Kidney tubule cell (primary cell): ENCODE measurements at regions not wholly inside any gene's neighbourhood (a gene's known extent, or its start where the extent isn't known, plus 50 kb on each side); places are given as distances from the start of the nearest gene placed in this dataset.

Experiments used
- DNase-seq: peaks from one replicate; pipeline ENCODE4 v3.0.0-alpha.2; 2018; ENCODE audit warnings: low spot score

GRCh38 chr2:240226672-240227537 is 86.4 kb upstream of the OTOS start:
- DNase-seq: no peak

- no peak for DNase-seq
Measured at GRCh38 chr2:240227538-240228428, 87.3 kb upstream of the OTOS start.

- DNase-seq: no peak
Measured at GRCh38 chr2:240229005-240229404, 88.5 kb upstream of the OTOS start.

- DNase-seq: peak; percentile 74
Measured at GRCh38 chr2:240229603-240230235, 89.3 kb upstream of the OTOS start.

GRCh38 chr2:240230291-240230931 is 90.0 kb upstream of the OTOS start:
- no peak for DNase-seq

GRCh38 chr2:240231838-240232244 is 91.4 kb upstream of the OTOS start:
- DNase-seq: no peak

- DNase-seq: no peak
Measured at GRCh38 chr2:240232264-240232915, 91.9 kb upstream of the OTOS start.

GRCh38 chr2:240232961-240233884 is 92.8 kb upstream of the OTOS start:
- DNase-seq: peak; percentile 78

GRCh38 chr2:240233885-240234502 is 93.5 kb upstream of the OTOS start:
- no peak for DNase-seq

GRCh38 chr2:240234503-240234951 is 94.1 kb upstream of the OTOS start:
- DNase-seq: peak; percentile 81

GRCh38 chr2:240235149-240235803 is 94.8 kb upstream of the OTOS start:
- DNase-seq: no peak

- DNase-seq: no peak
Measured at GRCh38 chr2:240235811-240236210, 95.4 kb upstream of the OTOS start.

GRCh38 chr2:240236217-240237111 is 96.0 kb upstream of the OTOS start:
- DNase-seq: no peak

- DNase-seq: peak; percentile 88
Measured at GRCh38 chr2:240237609-240238174, 97.2 kb upstream of the OTOS start.

GRCh38 chr2:240238201-240238600 is 97.7 kb upstream of the OTOS start:
- peak; percentile 66 for DNase-seq

- no peak for DNase-seq
Measured at GRCh38 chr2:240238786-240239185, 98.3 kb upstream of the OTOS start.

GRCh38 chr2:240239325-240239724 is 98.9 kb upstream of the OTOS start:
- no peak for DNase-seq
